Neural cell (in vitro differentiated cells): ENCODE measurements at regions not wholly inside any gene's neighbourhood (a gene's known extent, or its start where the extent isn't known, plus 50 kb on each side); places are given as distances from the start of the nearest gene placed in this dataset.

Source experiments
- H2AFZ ChIP-seq: fragments of 200-600, 300-800 bp; sonication (generic), shearing (Covaris generic); 2 replicates; pipeline ENCODE4 v1.6.0; 2014; ENCODE audit warnings: low read depth, mild to moderate bottlenecking, antibody characterized with exemption, low read length, moderate library complexity
- H3F3A ChIP-seq: fragments of 200-600 bp; shearing (Covaris generic); 2 replicates; pipeline ENCODE4 v1.6.1; 2016; ENCODE audit warnings: mild to moderate bottlenecking, moderate library complexity, mixed read lengths, antibody characterized with exemption, low read length; ENCODE audit not compliant: insufficient read depth, poor library complexity, severe bottlenecking
- H3K27ac ChIP-seq: fragments of 200-600, 300-800 bp; sonication (generic), shearing (Covaris generic); 2 replicates; pipeline ENCODE4 v1.5.1; 2014; ENCODE audit warnings: mild to moderate bottlenecking, low read length, moderate library complexity
- H3K27me3 ChIP-seq: fragments of 300-800, 200-600 bp; sonication (generic), shearing (Covaris generic); 2 replicates; pipeline ENCODE4 v1.6.0; 2014; ENCODE audit warnings: mild to moderate bottlenecking, low read depth, low read length, moderate library complexity; ENCODE audit not compliant: insufficient read depth
- H3K36me3 ChIP-seq: fragments of 300-800, 200-600 bp; sonication (generic), shearing (Covaris generic); 2 replicates; pipeline ENCODE4 v1.5.1; 2014; ENCODE audit warnings: mild to moderate bottlenecking, antibody characterized with exemption, low read length, moderate library complexity; ENCODE audit not compliant: insufficient read depth
- H3K4me2 ChIP-seq: fragments of 300-800, 200-600 bp; sonication (generic), shearing (Covaris generic); 2 replicates; pipeline ENCODE4 v1.6.0; 2014; ENCODE audit warnings: mild to moderate bottlenecking, low read length
- H3K4me3 ChIP-seq: fragments of 300-800, 200-600 bp; sonication (generic), shearing (Covaris generic); 2 replicates; pipeline ENCODE4 v1.5.1; 2014; ENCODE audit warnings: mild to moderate bottlenecking, low read length, moderate library complexity
- H3K79me2 ChIP-seq: fragments of 200-600 bp; shearing (Covaris generic); replicated peaks from 2 replicates; pipeline ENCODE4 v1.6.0; 2014; ENCODE audit warnings: mild to moderate bottlenecking, low read length, moderate library complexity; ENCODE audit not compliant: insufficient read depth
- H3K9ac ChIP-seq: fragments of 300-800, 200-600 bp; sonication (generic), shearing (Covaris generic); 2 replicates; pipeline ENCODE4 v1.6.1; 2016; ENCODE audit warnings: mild to moderate bottlenecking, low read length, mixed read lengths
- H3K9me2 ChIP-seq: fragments of 200-600 bp; shearing (Covaris generic); 2 replicates; pipeline ENCODE4 v1.6.1; 2016; ENCODE audit warnings: mild to moderate bottlenecking, low read length, mixed read lengths; ENCODE audit not compliant: insufficient read depth
- H3K9me3 ChIP-seq: fragments of 200-600, 300-800 bp; sonication (generic), shearing (Covaris generic); 2 replicates; pipeline ENCODE4 v1.6.1; 2016; ENCODE audit warnings: mild to moderate bottlenecking, mixed run types, low read length, moderate library complexity, mixed read lengths
- H4K20me1 ChIP-seq: fragments of 200-600 bp; shearing (Covaris generic); 2 replicates; pipeline ENCODE4 v1.6.1; 2016; ENCODE audit warnings: mild to moderate bottlenecking, mixed run types; ENCODE audit not compliant: insufficient read depth
- CTCF ChIP-seq: fragments of 450-650 bp; IDR thresholded peaks from 2 replicates; pipeline ENCODE4 v1.5.1; 2014; ENCODE audit warnings: antibody characterized with exemption, mild to moderate bottlenecking, moderate library complexity; ENCODE audit not compliant: poor library complexity, severe bottlenecking
- EP300 ChIP-seq: fragments of 450-650 bp; conservative IDR thresholded peaks from 2 replicates; pipeline ENCODE4 v1.6.1; 2014; ENCODE audit warnings: antibody characterized with exemption, mild to moderate bottlenecking, moderate library complexity; ENCODE audit not compliant: poor library complexity, severe bottlenecking
- EZH2 ChIP-seq: fragments of 200-600, 300-800 bp; shearing (Covaris generic), sonication (generic); IDR thresholded peaks from 2 replicates; pipeline ENCODE4 v1.6.1; 2014; ENCODE audit warnings: antibody characterized with exemption, low read length, borderline replicate concordance, mild to moderate bottlenecking; ENCODE audit not compliant: insufficient read depth, poor library complexity, severe bottlenecking
- MXI1 ChIP-seq: fragments of 450-650 bp; conservative IDR thresholded peaks from 2 replicates; pipeline ENCODE4 v1.6.1; 2014; ENCODE audit warnings: antibody characterized with exemption, mild to moderate bottlenecking; ENCODE audit not compliant: poor library complexity, severe bottlenecking
- POLR2AphosphoS5 ChIP-seq: IDR thresholded peaks from 2 replicates; pipeline ENCODE4 v1.6.1; 2012
- RAD21 ChIP-seq: fragments of 450-650 bp; conservative IDR thresholded peaks from 2 replicates; pipeline ENCODE4 v1.6.1; 2014; ENCODE audit warnings: antibody characterized with exemption, mild to moderate bottlenecking, moderate library complexity
- REST ChIP-seq: IDR thresholded peaks from 2 replicates; pipeline ENCODE4 v1.6.1; 2012; ENCODE audit warnings: borderline replicate concordance
- SMC3 ChIP-seq: fragments of 450-650 bp; conservative IDR thresholded peaks from 2 replicates; pipeline ENCODE4 v1.6.1; 2014; ENCODE audit warnings: antibody characterized with exemption, mild to moderate bottlenecking, moderate library complexity; ENCODE audit not compliant: poor library complexity
- TAF1 ChIP-seq: IDR thresholded peaks from 2 replicates; pipeline ENCODE4 v1.6.1; 2012; ENCODE audit warnings: low read depth

GRCh38 chr2:138391946-138392345 is 109.6 kb upstream of the SPOPL start:
- no peaks in the 10 kb centered on the region for H3K9me3 ChIP-seq
- H3K4me2 ChIP-seq: no peak overlapping the region
- H3K9me2 ChIP-seq: no peaks in the 10 kb centered on the region
- no peaks in the 10 kb centered on the region for H3F3A ChIP-seq
- H2AFZ ChIP-seq: no peak overlapping the region
- H4K20me1 ChIP-seq: no peaks in the 10 kb centered on the region
- no peaks in the 10 kb centered on the region for H3K27me3 ChIP-seq
- no peaks in the 10 kb centered on the region for H3K79me2 ChIP-seq
- H3K36me3 ChIP-seq: no peaks in the 10 kb centered on the region
- TF ChIP-seq SMC3: no peak
- H3K27ac ChIP-seq: no peak overlapping the region
- no peak overlapping the region for H3K9ac ChIP-seq
- H3K4me3 ChIP-seq: no peak overlapping the region

GRCh38 chr2:138395565-138396306 is 105.8 kb upstream of the SPOPL start:
- Histone ChIP-seq H3K27me3 (no peaks in the 10 kb centered on the region), H3K4me3 (no peak overlapping the region), H2AFZ (no peak overlapping the region), H3K27ac (no peak overlapping the region), H3K4me2 (no peak overlapping the region), H3K9ac (no peak overlapping the region), H3K9me3 (no peaks in the 10 kb centered on the region), H3K9me2 (no peaks in the 10 kb centered on the region), H4K20me1 (no peaks in the 10 kb centered on the region), H3F3A (no peaks in the 10 kb centered on the region), H3K79me2 (no peaks in the 10 kb centered on the region), H3K36me3 (no peaks in the 10 kb centered on the region)
- no peak for TF ChIP-seq RAD21
- no peak for TF ChIP-seq REST
- TF ChIP-seq EZH2: no peak
- no peak for TF ChIP-seq POLR2AphosphoS5
- TF ChIP-seq EP300: no peak
- no peak for TF ChIP-seq SMC3
- no peak for TF ChIP-seq CTCF
- no peak for TF ChIP-seq TAF1
- TF ChIP-seq MXI1: no peak
